ENCODE measurements at regions not wholly inside any gene's neighbourhood (a gene's known extent, or its start where the extent isn't known, plus 50 kb on each side); places are given as distances from the start of the nearest gene placed in this dataset.

DNA sequence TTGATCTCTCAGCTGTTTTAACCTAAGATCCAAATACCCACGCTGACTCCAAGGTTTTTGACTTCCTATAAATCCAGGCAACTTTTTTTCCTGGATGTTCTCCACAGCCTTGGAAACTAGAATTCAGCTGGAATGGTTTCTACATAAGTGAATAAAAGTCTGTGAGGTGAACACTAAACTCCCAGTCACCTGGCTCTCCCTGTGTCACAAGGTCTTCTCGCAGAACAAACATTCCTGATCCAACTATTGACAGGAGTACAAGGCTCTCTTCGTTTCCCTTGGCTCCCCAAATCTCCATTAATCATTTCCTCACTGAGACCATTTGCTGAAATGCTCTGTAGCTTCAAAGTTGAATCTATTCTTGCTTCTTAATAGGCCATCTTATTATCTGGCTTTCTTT is 265.7 kb downstream of the ADGRG6 start:
- Mint-ChIP-seq H3K4me3 (ENCODE audit: low read depth, unreplicated experiment) (no peak overlapping the region), H3K4me1 (ENCODE audit: low read depth, unreplicated experiment) (peaks cover 19% of the 10 kb centered on the region), H3K27me3 (ENCODE audit: unreplicated experiment) (no peaks in the 10 kb centered on the region), H3K9me3 (ENCODE audit: low read depth, unreplicated experiment) (no peaks in the 10 kb centered on the region), H3K36me3 (ENCODE audit: insufficient read depth, unreplicated experiment) (no peaks in the 10 kb centered on the region), H3K27ac (ENCODE audit: unreplicated experiment) (no peak overlapping the region)
- TF ChIP-seq, protein P1, sequence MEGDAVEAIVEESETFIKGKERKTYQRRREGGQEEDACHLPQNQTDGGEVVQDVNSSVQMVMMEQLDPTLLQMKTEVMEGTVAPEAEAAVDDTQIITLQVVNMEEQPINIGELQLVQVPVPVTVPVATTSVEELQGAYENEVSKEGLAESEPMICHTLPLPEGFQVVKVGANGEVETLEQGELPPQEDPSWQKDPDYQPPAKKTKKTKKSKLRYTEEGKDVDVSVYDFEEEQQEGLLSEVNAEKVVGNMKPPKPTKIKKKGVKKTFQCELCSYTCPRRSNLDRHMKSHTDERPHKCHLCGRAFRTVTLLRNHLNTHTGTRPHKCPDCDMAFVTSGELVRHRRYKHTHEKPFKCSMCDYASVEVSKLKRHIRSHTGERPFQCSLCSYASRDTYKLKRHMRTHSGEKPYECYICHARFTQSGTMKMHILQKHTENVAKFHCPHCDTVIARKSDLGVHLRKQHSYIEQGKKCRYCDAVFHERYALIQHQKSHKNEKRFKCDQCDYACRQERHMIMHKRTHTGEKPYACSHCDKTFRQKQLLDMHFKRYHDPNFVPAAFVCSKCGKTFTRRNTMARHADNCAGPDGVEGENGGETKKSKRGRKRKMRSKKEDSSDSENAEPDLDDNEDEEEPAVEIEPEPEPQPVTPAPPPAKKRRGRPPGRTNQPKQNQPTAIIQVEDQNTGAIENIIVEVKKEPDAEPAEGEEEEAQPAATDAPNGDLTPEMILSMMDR (IDR thresholded peaks at IDR 0.05; ENCODE audit: unreplicated experiment) = no peak
- no TSS peak for BruUV-seq (replicated peaks)
- DNase-seq = no peak
- CTCF ChIA-PET = no interaction called here
- intact Hi-C loops (cut with micrococcal nuclease; ENCODE audit: unreplicated experiment) = loop anchor here (10.0 kb wide), 3 partner anchors 93 to 857 kb away; no protein-coding TSS in a partner anchor

GRCh38 chr6:142568857-142569597 is 267.2 kb downstream of the ADGRG6 start:
- peaks cover 5% of the 10 kb centered on the region for H3K9me3 Mint-ChIP-seq (ENCODE audit: low read depth, unreplicated experiment)
- DNase-seq = no peak
- intact Hi-C loops (cut with micrococcal nuclease; ENCODE audit: unreplicated experiment) = loop anchor here (10.0 kb wide), 3 partner anchors 94 to 856 kb away; no protein-coding TSS in a partner anchor
- no peaks in the 10 kb centered on the region for H3K27me3 Mint-ChIP-seq (ENCODE audit: unreplicated experiment)
- TF ChIP-seq, protein P1 (IDR thresholded peaks at IDR 0.05; ENCODE audit: unreplicated experiment) = no peak
- H3K4me3 Mint-ChIP-seq (ENCODE audit: low read depth, unreplicated experiment) = no peak overlapping the region
- H3K36me3 Mint-ChIP-seq (ENCODE audit: insufficient read depth, unreplicated experiment) = no peaks in the 10 kb centered on the region
- no TSS peak for BruUV-seq (replicated peaks)
- H3K4me1 Mint-ChIP-seq (ENCODE audit: low read depth, unreplicated experiment) = peaks cover 19% of the 10 kb centered on the region
- H3K27ac Mint-ChIP-seq (ENCODE audit: unreplicated experiment) = no peak overlapping the region
- CTCF ChIA-PET = no interaction called here

- no peaks in the 10 kb centered on the region for H3K36me3 Mint-ChIP-seq (ENCODE audit: insufficient read depth, unreplicated experiment)
- peaks cover 5% of the 10 kb centered on the region for H3K9me3 Mint-ChIP-seq (ENCODE audit: low read depth, unreplicated experiment)
- H3K27me3 Mint-ChIP-seq (ENCODE audit: unreplicated experiment) = no peaks in the 10 kb centered on the region
- CTCF ChIA-PET = no interaction called here
- intact Hi-C loops (cut with micrococcal nuclease; ENCODE audit: unreplicated experiment) = loop anchor here (10.0 kb wide), 3 partner anchors 95 to 855 kb away; no protein-coding TSS in a partner anchor
- TF ChIP-seq, protein P1 (IDR thresholded peaks at IDR 0.05; ENCODE audit: unreplicated experiment) = no peak
- no peak overlapping the region for H3K4me3 Mint-ChIP-seq (ENCODE audit: low read depth, unreplicated experiment)
- peaks cover 19% of the 10 kb centered on the region for H3K4me1 Mint-ChIP-seq (ENCODE audit: low read depth, unreplicated experiment)
- no peak for DNase-seq
- H3K27ac Mint-ChIP-seq (ENCODE audit: unreplicated experiment) = peak overlapping the region; percentile 48
- BruUV-seq (replicated peaks) = no TSS peak
Observed at GRCh38 chr6:142569676-142570075, 267.9 kb downstream of the ADGRG6 start.

- peaks cover 19% of the 10 kb centered on the region for H3K4me1 Mint-ChIP-seq (ENCODE audit: low read depth, unreplicated experiment)
- H3K27ac Mint-ChIP-seq (ENCODE audit: unreplicated experiment) = peak overlapping the region; percentile 48
- DNase-seq = no peak
- BruUV-seq (replicated peaks) = no TSS peak
- H3K27me3 Mint-ChIP-seq (ENCODE audit: unreplicated experiment) = no peaks in the 10 kb centered on the region
- TF ChIP-seq, protein P1 (IDR thresholded peaks at IDR 0.05; ENCODE audit: unreplicated experiment) = no peak
- H3K9me3 Mint-ChIP-seq (ENCODE audit: low read depth, unreplicated experiment) = peaks cover 5% of the 10 kb centered on the region
- CTCF ChIA-PET = no interaction called here
- H3K36me3 Mint-ChIP-seq (ENCODE audit: insufficient read depth, unreplicated experiment) = no peaks in the 10 kb centered on the region
- no peak overlapping the region for H3K4me3 Mint-ChIP-seq (ENCODE audit: low read depth, unreplicated experiment)
- intact Hi-C loops (cut with micrococcal nuclease; ENCODE audit: unreplicated experiment) = no loop called here
Observed at GRCh38 chr6:142570221-142570671, 268.4 kb downstream of the ADGRG6 start.

Data from Calu3 (cell line).